ENCODE measurements at regions not wholly inside any gene's neighbourhood (a gene's known extent, or its start where the extent isn't known, plus 50 kb on each side); places are given as distances from the start of the nearest gene placed in this dataset.

DNA sequence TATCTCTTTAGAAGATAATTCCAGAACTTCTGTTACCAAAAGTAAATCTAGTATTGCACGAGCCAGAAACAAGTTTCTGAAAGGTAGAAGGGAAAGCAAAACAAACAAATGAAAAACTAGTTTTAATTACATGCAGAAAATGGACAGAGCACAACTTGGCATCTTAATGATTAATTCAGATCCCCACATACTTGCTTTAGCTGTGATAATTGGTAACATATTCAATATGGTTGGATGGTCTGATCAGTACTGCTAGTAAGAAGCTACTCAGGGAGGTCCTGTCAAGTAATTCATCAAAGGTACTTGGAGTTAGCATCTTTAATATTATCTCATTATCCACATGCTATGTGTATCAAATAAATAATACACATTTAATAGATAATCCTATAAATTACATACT, 204.3 kb downstream of the TRAM1L1 start:
- H2AFZ ChIP-seq (ENCODE audit: low read length) = no peak overlapping the region
- no peak overlapping the region for H3K27ac ChIP-seq (ENCODE audit: low read length)

DNA sequence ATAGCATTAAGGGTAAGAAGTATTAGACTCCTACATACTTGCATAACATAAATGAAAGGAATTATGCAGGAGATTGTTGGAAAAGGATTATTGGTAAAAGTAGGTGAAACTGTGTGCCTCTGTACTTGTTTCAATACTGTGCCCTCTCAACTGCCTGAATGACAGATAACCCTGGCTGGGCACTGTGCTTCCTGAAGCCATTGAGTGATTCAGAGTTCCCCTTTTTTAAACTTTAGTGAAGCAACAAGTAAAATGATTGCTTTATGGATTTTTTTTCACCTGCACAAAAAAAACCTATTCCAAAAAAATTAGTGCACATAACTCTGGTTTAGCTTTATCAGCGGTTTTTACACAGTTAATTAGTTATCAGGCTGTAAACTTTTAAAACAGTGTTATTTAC, 204.8 kb downstream of the TRAM1L1 start:
- no peak overlapping the region for H3K4me2 ChIP-seq (ENCODE audit: low read depth, low read length)
- DNase-seq = no peak
- no peaks in the 10 kb centered on the region for H3K79me2 ChIP-seq (ENCODE audit: low read length)
- no peaks in the 10 kb centered on the region for H3F3A ChIP-seq (ENCODE audit: insufficient read depth, low read length)
- H2AFZ ChIP-seq (ENCODE audit: low read length) = no peak overlapping the region
- no peaks in the 10 kb centered on the region for H3K4me1 ChIP-seq (ENCODE audit: low read length)
- no peaks in the 10 kb centered on the region for H4K20me1 ChIP-seq (ENCODE audit: insufficient read depth, low read length)
- H3K9me2 ChIP-seq (replicated peaks; ENCODE audit: insufficient read depth, low read length) = no peaks in the 10 kb centered on the region
- no peaks in the 10 kb centered on the region for H3K27me3 ChIP-seq (replicated peaks; ENCODE audit: insufficient read depth, low read length)
- H3K36me3 ChIP-seq (replicated peaks; ENCODE audit: insufficient read depth, low read length) = no peaks in the 10 kb centered on the region
- H3K4me3 ChIP-seq (ENCODE audit: low read length) = no peak overlapping the region
- TF ChIP-seq EZH2phosphoT487 (IDR thresholded peaks at IDR 0.05; ENCODE audit: low read length) (no peak), EZH2 (optimal IDR thresholded peaks at IDR 0.05; ENCODE audit: low read depth, low read length) (no peak)
- TF ChIP-seq, protein P1, sequence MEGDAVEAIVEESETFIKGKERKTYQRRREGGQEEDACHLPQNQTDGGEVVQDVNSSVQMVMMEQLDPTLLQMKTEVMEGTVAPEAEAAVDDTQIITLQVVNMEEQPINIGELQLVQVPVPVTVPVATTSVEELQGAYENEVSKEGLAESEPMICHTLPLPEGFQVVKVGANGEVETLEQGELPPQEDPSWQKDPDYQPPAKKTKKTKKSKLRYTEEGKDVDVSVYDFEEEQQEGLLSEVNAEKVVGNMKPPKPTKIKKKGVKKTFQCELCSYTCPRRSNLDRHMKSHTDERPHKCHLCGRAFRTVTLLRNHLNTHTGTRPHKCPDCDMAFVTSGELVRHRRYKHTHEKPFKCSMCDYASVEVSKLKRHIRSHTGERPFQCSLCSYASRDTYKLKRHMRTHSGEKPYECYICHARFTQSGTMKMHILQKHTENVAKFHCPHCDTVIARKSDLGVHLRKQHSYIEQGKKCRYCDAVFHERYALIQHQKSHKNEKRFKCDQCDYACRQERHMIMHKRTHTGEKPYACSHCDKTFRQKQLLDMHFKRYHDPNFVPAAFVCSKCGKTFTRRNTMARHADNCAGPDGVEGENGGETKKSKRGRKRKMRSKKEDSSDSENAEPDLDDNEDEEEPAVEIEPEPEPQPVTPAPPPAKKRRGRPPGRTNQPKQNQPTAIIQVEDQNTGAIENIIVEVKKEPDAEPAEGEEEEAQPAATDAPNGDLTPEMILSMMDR (IDR thresholded peaks at IDR 0.05; ENCODE audit: low read length) = no peak
- H3K9me3 ChIP-seq (replicated peaks; ENCODE audit: insufficient read depth, low read length) = no peaks in the 10 kb centered on the region
- H3K27ac ChIP-seq (ENCODE audit: low read length) = no peak overlapping the region
- H3K9ac ChIP-seq (ENCODE audit: low read length) = no peak overlapping the region

More for the DNA sequence above, 204.3 kb downstream of the TRAM1L1 start:
- no peak overlapping the region for H3K4me2 ChIP-seq (ENCODE audit: low read depth, low read length)
- H3K9ac ChIP-seq (ENCODE audit: low read length) = no peak overlapping the region
- no peaks in the 10 kb centered on the region for H3K4me1 ChIP-seq (ENCODE audit: low read length)
- H3K9me2 ChIP-seq (replicated peaks; ENCODE audit: insufficient read depth, low read length) = no peaks in the 10 kb centered on the region
- H3K4me3 ChIP-seq (ENCODE audit: low read length) = no peak overlapping the region
- no peaks in the 10 kb centered on the region for H3K79me2 ChIP-seq (ENCODE audit: low read length)
- no peaks in the 10 kb centered on the region for H3F3A ChIP-seq (ENCODE audit: insufficient read depth, low read length)
- H3K36me3 ChIP-seq (replicated peaks; ENCODE audit: insufficient read depth, low read length) = no peaks in the 10 kb centered on the region
- DNase-seq = no peak
- TF ChIP-seq, protein P1 (IDR thresholded peaks at IDR 0.05; ENCODE audit: low read length) = no peak
- TF ChIP-seq EZH2phosphoT487 (IDR thresholded peaks at IDR 0.05; ENCODE audit: low read length) (no peak), EZH2 (optimal IDR thresholded peaks at IDR 0.05; ENCODE audit: low read depth, low read length) (no peak)
- no peaks in the 10 kb centered on the region for H3K27me3 ChIP-seq (replicated peaks; ENCODE audit: insufficient read depth, low read length)
- no peaks in the 10 kb centered on the region for H3K9me3 ChIP-seq (replicated peaks; ENCODE audit: insufficient read depth, low read length)
- no peaks in the 10 kb centered on the region for H4K20me1 ChIP-seq (ENCODE audit: insufficient read depth, low read length)

DNA sequence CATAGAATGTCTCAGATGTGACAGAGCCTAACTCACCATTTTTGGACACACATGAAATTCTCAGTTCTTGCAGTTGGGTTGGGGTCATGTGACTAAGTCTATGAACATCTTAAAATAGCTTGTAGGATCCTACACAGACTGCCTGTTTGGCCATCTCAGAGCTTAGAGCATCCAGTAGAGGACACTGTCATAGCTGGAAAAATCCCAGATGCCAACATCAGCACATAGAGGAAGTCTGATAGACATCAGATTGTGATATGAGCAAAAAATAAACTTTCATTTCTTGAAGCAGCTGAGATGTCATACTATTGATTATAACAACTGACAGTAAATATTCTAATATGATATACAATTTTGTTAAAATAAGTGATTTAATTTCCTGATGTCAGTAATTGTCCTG, 207.1 kb downstream of the TRAM1L1 start:
- no peaks in the 10 kb centered on the region for H3K9me2 ChIP-seq (replicated peaks; ENCODE audit: insufficient read depth, low read length)
- no peaks in the 10 kb centered on the region for H4K20me1 ChIP-seq (ENCODE audit: insufficient read depth, low read length)
- no peaks in the 10 kb centered on the region for H3K27me3 ChIP-seq (replicated peaks; ENCODE audit: insufficient read depth, low read length)
- no peaks in the 10 kb centered on the region for H3K79me2 ChIP-seq (ENCODE audit: low read length)
- H3K36me3 ChIP-seq (replicated peaks; ENCODE audit: insufficient read depth, low read length) = no peaks in the 10 kb centered on the region
- H3F3A ChIP-seq (ENCODE audit: insufficient read depth, low read length) = no peaks in the 10 kb centered on the region
- H3K4me3 ChIP-seq (ENCODE audit: low read length) = no peak overlapping the region
- H3K27ac ChIP-seq (ENCODE audit: low read length) = no peak overlapping the region
- H3K9me3 ChIP-seq (replicated peaks; ENCODE audit: insufficient read depth, low read length) = no peaks in the 10 kb centered on the region
- no peak for DNase-seq
- H3K4me2 ChIP-seq (ENCODE audit: low read depth, low read length) = no peak overlapping the region
- no peak overlapping the region for H3K9ac ChIP-seq (ENCODE audit: low read length)
- TF ChIP-seq, protein P1 (IDR thresholded peaks at IDR 0.05; ENCODE audit: low read length) = no peak
- H2AFZ ChIP-seq (ENCODE audit: low read length) = no peak overlapping the region
- no peaks in the 10 kb centered on the region for H3K4me1 ChIP-seq (ENCODE audit: low read length)

Measured in MM.1S (cell line).